HUES6 (cell line): ENCODE measurements at regions not wholly inside any gene's neighbourhood (a gene's known extent, or its start where the extent isn't known, plus 50 kb on each side); places are given as distances from the start of the nearest gene placed in this dataset.
A peak's percentile ranks its signal among the peaks of the same experiment; 100 is the strongest.
"Not testable (repeated sequence)": the region's sequence is repeated elsewhere in the genome, so short reads cannot be mapped to it uniquely, and the experiment has no call there.

Source experiments
- H3K27ac ChIP-seq: 2 replicates; pipeline ENCODE4 v1.7.0; 2013; ENCODE audit warnings: low read depth, mild to moderate bottlenecking, low read length, inconsistent platforms
- H3K27me3 ChIP-seq: 2 replicates; pipeline ENCODE4 v1.6.1; 2013; ENCODE audit warnings: low read length; ENCODE audit not compliant: control insufficient read depth, insufficient read depth
- H3K36me3 ChIP-seq: 2 replicates; pipeline ENCODE4 v1.6.1; 2013; ENCODE audit warnings: low read length; ENCODE audit not compliant: control insufficient read depth, insufficient read depth
- H3K4me1 ChIP-seq: 2 replicates; pipeline ENCODE4 v1.6.1; 2013; ENCODE audit warnings: low read length; ENCODE audit not compliant: control insufficient read depth, insufficient read depth
- H3K4me3 ChIP-seq: 2 replicates; pipeline ENCODE4 v1.5.1; 2013; ENCODE audit warnings: low read depth, low read length
- H3K9ac ChIP-seq: one replicate; pipeline ENCODE4 v1.6.1; 2013; ENCODE audit warnings: mild to moderate bottlenecking, low read length
- H3K9me3 ChIP-seq: 2 replicates; pipeline ENCODE4 v1.6.1; 2013; ENCODE audit warnings: low read depth, low read length; ENCODE audit not compliant: control insufficient read depth, insufficient read depth

- Histone ChIP-seq H3K4me3 (no peak overlapping the region), H3K9ac (no peak overlapping the region), H3K9me3 (peaks cover 81% of the 10 kb centered on the region), H3K27me3 (no peaks in the 10 kb centered on the region), H3K4me1 (no peaks in the 10 kb centered on the region), H3K27ac (no peak overlapping the region), H3K36me3 (no peaks in the 10 kb centered on the region)
Observed at GRCh38 chr5:153939101-153939500, 99.6 kb downstream of the FAM114A2 start.

- peaks cover 75% of the 10 kb centered on the region for H3K9me3 ChIP-seq
Observed at GRCh38 chr5:153938191-153938842, 100.4 kb downstream of the FAM114A2 start.

GRCh38 chr5:153937661-153938060 lies 101.0 kb downstream of the FAM114A2 start:
- no peak overlapping the region for H3K4me3 ChIP-seq
- H3K9ac ChIP-seq = no peak overlapping the region
- H3K27me3 ChIP-seq = no peaks in the 10 kb centered on the region
- H3K27ac ChIP-seq = no peak overlapping the region
- no peaks in the 10 kb centered on the region for H3K36me3 ChIP-seq
- no peaks in the 10 kb centered on the region for H3K4me1 ChIP-seq
- H3K9me3 ChIP-seq = peaks cover 77% of the 10 kb centered on the region

More at GRCh38 chr5:153938191-153938842, 100.4 kb downstream of the FAM114A2 start:
- no peak overlapping the region for H3K4me3 ChIP-seq
- H3K27me3 ChIP-seq = no peaks in the 10 kb centered on the region
- H3K4me1 ChIP-seq = no peaks in the 10 kb centered on the region
- H3K9ac ChIP-seq = no peak overlapping the region
- 0 out of 2 replicates have a peak overlapping the region, but pooled peaks have one; percentile 8 for H3K27ac ChIP-seq
- no peaks in the 10 kb centered on the region for H3K36me3 ChIP-seq

GRCh38 chr5:153935151-153935550 lies 103.6 kb downstream of the FAM114A2 start:
- not testable (repeated sequence) for H3K27me3 ChIP-seq, H3K36me3 ChIP-seq, H3K27ac ChIP-seq, H3K4me1 ChIP-seq, H3K4me3 ChIP-seq, H3K9ac ChIP-seq
- peaks cover 57% of the 10 kb centered on the region for H3K9me3 ChIP-seq

GRCh38 chr5:153926201-153926600 lies 112.5 kb downstream of the FAM114A2 start:
- H3K27ac ChIP-seq = no peak overlapping the region
- H3K9ac ChIP-seq = no peak overlapping the region
- H3K27me3 ChIP-seq = no peaks in the 10 kb centered on the region
- no peaks in the 10 kb centered on the region for H3K4me1 ChIP-seq
- H3K9me3 ChIP-seq = no peaks in the 10 kb centered on the region
- no peak overlapping the region for H3K4me3 ChIP-seq
- H3K36me3 ChIP-seq = no peaks in the 10 kb centered on the region

GRCh38 chr5:153919161-153919560 lies 119.5 kb downstream of the FAM114A2 start:
- no peak overlapping the region for H3K27ac ChIP-seq
- H3K4me1 ChIP-seq = no peaks in the 10 kb centered on the region
- no peaks in the 10 kb centered on the region for H3K27me3 ChIP-seq
- no peak overlapping the region for H3K4me3 ChIP-seq
- H3K9ac ChIP-seq = no peak overlapping the region
- H3K36me3 ChIP-seq = no peaks in the 10 kb centered on the region
- no peaks in the 10 kb centered on the region for H3K9me3 ChIP-seq

GRCh38 chr5:153907170-153907775 lies 131.4 kb downstream of the FAM114A2 start:
- H3K36me3 ChIP-seq = no peaks in the 10 kb centered on the region

GRCh38 chr5:153905219-153905618 lies 133.5 kb downstream of the FAM114A2 start:
- H3K36me3 ChIP-seq = no peaks in the 10 kb centered on the region
- H3K9me3 ChIP-seq = no peaks in the 10 kb centered on the region
- no peak overlapping the region for H3K4me3 ChIP-seq

More at GRCh38 chr5:153907170-153907775, 131.4 kb downstream of the FAM114A2 start:
- Histone ChIP-seq H3K27me3 (no peaks in the 10 kb centered on the region), H3K9me3 (no peaks in the 10 kb centered on the region), H3K9ac (no peak overlapping the region), H3K4me1 (no peaks in the 10 kb centered on the region), H3K4me3 (no peak overlapping the region), H3K27ac (no peak overlapping the region)

GRCh38 chr5:153903321-153903720 lies 135.4 kb downstream of the FAM114A2 start:
- Histone ChIP-seq H3K36me3 (no peaks in the 10 kb centered on the region), H3K9ac (no peak overlapping the region), H3K27ac (no peak overlapping the region), H3K9me3 (no peaks in the 10 kb centered on the region), H3K27me3 (no peaks in the 10 kb centered on the region), H3K4me3 (no peak overlapping the region), H3K4me1 (no peaks in the 10 kb centered on the region)

More at GRCh38 chr5:153905219-153905618, 133.5 kb downstream of the FAM114A2 start:
- Histone ChIP-seq H3K27me3 (no peaks in the 10 kb centered on the region), H3K9ac (no peak overlapping the region), H3K27ac (no peak overlapping the region), H3K4me1 (no peaks in the 10 kb centered on the region)

GRCh38 chr5:153902016-153902415 lies 136.7 kb downstream of the FAM114A2 start:
- Histone ChIP-seq H3K4me3 (no peak overlapping the region), H3K9ac (no peak overlapping the region), H3K27me3 (no peaks in the 10 kb centered on the region), H3K36me3 (no peaks in the 10 kb centered on the region), H3K27ac (no peak overlapping the region), H3K4me1 (no peaks in the 10 kb centered on the region), H3K9me3 (no peaks in the 10 kb centered on the region)

GRCh38 chr5:153901449-153901848 lies 137.3 kb downstream of the FAM114A2 start:
- Histone ChIP-seq H3K9me3 (no peaks in the 10 kb centered on the region), H3K4me3 (no peak overlapping the region), H3K27me3 (no peaks in the 10 kb centered on the region), H3K27ac (no peak overlapping the region), H3K4me1 (no peaks in the 10 kb centered on the region), H3K9ac (no peak overlapping the region), H3K36me3 (no peaks in the 10 kb centered on the region)
